Activated T-cell treated with anti-CD3 and anti-CD28 coated beads, Interleukin-2, amount 50 U/mL, for 4 hours (primary cell): ENCODE measurements at regions not wholly inside any gene's neighbourhood (a gene's known extent, or its start where the extent isn't known, plus 50 kb on each side); places are given as distances from the start of the nearest gene placed in this dataset.

ENCODE experiments used
- ATAC-seq, 2 donors: fragments of 200-7000 bp; cut with Tn5 transposase; one replicate each; pipeline ENCODE4 v1.10.0; 2021
- DNase-seq: peaks from one replicate; pipeline ENCODE4 v3.0.0-alpha.2; 2020
- H3K27me3 Mint-ChIP-seq: one replicate; pipeline ENCODE4 v1.8.0; 2021; ENCODE audit warnings: low read depth, mixed read lengths
- H3K36me3 Mint-ChIP-seq: one replicate; pipeline ENCODE4 v1.8.0; 2022; ENCODE audit warnings: mixed read lengths; ENCODE audit not compliant: insufficient read depth
- H3K4me1 Mint-ChIP-seq: one replicate; pipeline ENCODE4 v1.8.0; 2021; ENCODE audit warnings: low read depth, mixed read lengths
- H3K4me3 Mint-ChIP-seq: one replicate; pipeline ENCODE4 v1.8.0; 2021; ENCODE audit warnings: mild to moderate bottlenecking, moderate library complexity, mixed read lengths
- H3K9me3 Mint-ChIP-seq: one replicate; pipeline ENCODE4 v1.8.0; 2021; ENCODE audit warnings: mixed read lengths

DNA sequence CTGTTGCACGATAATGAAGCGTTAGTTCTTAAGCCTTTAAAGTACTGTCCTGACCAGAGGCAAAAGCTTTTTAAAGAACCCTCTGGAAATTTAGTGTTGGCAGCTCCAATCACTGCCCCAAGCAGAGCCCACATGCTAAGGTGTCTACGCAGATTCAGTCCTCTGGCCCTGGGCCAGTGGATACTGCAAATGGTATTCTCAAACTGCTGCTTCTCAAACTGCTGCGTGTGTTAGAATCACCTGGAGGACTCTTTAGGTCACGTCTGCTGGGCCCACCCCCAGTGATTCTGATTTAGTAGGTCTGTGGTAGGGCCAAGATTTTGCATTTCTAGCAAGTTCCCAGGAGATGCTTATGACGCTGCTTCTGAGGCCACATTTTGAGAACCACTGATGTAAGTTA is 96.0 kb upstream of the CCDC28A start:
- DNase-seq (no peak), ATAC-seq (no peak)
- Mint-ChIP-seq H3K27me3 (peaks cover 5% of the 10 kb centered on the region), H3K36me3 (no peaks in the 10 kb centered on the region), H3K4me3 (no peak overlapping the region), H3K4me1 (no peaks in the 10 kb centered on the region), H3K9me3 (no peaks in the 10 kb centered on the region)

DNA sequence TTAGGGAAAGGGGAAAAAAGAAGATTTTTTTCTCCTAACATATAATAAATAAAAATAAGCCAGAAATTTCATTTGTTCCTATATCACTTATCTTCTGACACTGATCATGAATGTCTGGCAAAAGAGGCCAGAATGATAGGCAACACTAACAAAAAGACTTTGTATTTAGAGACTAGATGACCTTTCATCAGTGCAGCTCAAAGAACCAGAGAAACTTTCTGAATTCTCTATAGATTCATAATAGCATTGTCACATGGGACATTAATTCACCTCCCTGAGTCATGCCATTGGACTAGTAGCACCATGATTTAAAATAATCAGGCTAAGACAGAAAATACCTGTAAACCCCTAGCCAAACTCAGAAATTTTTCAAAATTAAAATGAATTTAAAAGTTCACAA is 95.4 kb upstream of the CCDC28A start:
- H3K27me3 Mint-ChIP-seq, result peaks cover 5% of the 10 kb centered on the region
- H3K9me3 Mint-ChIP-seq, result no peaks in the 10 kb centered on the region
- ATAC-seq, result no peak
- no peaks in the 10 kb centered on the region for H3K4me1 Mint-ChIP-seq
- no peak overlapping the region for H3K4me3 Mint-ChIP-seq
- H3K36me3 Mint-ChIP-seq, result no peaks in the 10 kb centered on the region
- no peak for DNase-seq

DNA sequence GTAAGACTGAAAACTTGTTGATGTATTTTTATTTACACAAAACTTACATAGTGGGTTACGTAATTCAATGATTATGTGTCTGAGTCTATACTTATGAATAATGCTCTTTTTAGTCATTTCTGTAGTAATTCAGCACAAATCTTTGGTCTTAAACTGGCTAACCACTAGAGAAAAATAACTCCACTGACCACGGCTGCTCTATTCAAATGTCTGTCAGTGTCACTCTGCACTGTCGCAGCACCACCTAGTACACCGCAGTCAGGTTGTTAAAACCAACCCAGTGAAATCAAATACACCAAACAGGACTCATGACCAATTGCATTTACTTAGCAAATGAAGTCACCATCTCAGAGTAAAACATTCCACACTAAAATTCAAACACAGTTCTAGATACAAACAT is 93.5 kb upstream of the CCDC28A start:
- no peak for ATAC-seq
- DNase-seq, result no peak
- Mint-ChIP-seq H3K9me3 (no peaks in the 10 kb centered on the region), H3K4me1 (no peaks in the 10 kb centered on the region), H3K27me3 (peaks cover 3% of the 10 kb centered on the region), H3K4me3 (no peak overlapping the region), H3K36me3 (no peaks in the 10 kb centered on the region)

DNA sequence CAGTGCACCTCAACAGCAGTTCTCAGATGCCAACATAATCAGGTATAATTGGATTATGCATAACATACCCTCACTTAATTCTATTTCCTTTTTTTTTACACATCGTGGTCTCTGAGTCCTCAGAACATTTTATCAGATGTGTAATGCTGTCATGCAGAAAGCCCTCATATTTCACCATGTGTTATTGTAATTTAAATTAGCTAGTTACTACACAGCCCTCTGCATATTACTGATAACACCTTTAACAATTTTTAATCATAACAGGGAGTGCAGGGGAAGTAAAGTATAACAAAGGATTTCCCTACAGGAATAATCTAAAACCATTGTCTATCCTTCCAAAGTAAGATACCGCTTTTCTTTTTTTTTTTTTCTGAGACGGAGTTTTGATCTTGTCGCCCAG is 91.9 kb upstream of the CCDC28A start:
- no peaks in the 10 kb centered on the region for H3K36me3 Mint-ChIP-seq
- H3K4me3 Mint-ChIP-seq, result no peak overlapping the region
- peaks cover 3% of the 10 kb centered on the region for H3K27me3 Mint-ChIP-seq
- no peaks in the 10 kb centered on the region for H3K9me3 Mint-ChIP-seq
- no peaks in the 10 kb centered on the region for H3K4me1 Mint-ChIP-seq
- DNase-seq (no peak), ATAC-seq (no peak)

DNA sequence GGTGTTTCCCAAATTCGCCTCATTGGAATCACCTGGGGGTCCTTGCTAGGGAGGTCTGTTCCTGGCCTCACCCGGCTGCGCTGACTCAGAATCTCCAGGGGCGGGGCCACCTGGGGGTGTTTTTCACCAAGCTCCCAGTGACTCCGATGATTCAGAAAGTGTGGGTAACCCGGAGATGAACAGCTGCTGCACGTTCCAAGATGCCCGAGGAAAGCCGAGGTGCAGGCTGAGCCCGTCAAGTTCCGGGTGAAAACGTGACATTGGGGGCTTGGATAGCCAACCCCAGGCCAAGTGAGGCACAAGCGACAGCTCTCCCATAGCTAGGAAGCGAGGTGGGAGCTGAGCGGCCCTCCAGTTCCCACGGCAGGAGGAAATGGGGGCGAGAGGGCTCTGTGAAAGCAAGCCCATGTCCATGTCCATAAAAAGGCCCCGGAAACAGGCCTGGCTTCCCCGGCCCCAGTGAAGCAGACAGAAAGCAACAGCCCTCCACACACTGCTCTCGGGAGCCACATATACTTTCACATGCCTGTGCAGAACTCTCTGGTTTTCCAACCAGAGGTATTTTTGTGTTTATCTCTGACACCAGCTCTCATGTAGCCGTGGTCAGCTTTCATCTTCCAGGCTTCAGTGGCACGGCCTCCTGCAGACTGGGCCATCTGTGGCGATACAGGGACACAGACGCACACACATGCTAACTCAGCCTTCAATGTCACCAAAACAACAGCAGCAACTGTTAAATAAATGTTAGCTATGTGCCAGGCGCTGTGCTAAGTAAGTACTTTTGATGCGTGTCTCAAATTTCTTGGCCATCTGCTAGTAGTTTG is 90.7 kb upstream of the CCDC28A start:
- Mint-ChIP-seq H3K36me3 (no peaks in the 10 kb centered on the region), H3K27me3 (peaks cover 3% of the 10 kb centered on the region), H3K9me3 (no peaks in the 10 kb centered on the region), H3K4me1 (no peaks in the 10 kb centered on the region), H3K4me3 (no peak overlapping the region)
- DNase-seq (no peak), ATAC-seq (no peak)

DNA sequence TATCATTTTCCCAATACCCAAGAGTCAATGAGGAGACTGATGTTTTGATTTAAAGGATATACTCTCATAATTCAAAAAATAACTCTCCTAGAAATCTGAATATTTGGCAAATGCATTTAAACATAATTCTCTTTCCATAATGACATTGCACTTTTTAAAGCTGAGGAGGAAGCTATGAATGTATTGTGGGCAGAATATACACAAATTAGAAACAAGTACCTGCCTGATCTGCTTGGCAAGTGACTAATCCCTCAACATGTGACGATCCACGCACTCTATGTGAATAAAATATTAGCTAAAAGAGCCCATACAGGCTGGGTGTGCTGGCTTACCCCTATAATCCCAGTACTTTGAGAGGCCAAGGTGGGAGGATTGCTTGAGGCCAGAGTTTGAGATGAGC is 88.3 kb upstream of the CCDC28A start:
- Mint-ChIP-seq H3K36me3 (no peaks in the 10 kb centered on the region), H3K27me3 (peaks cover 3% of the 10 kb centered on the region)

DNA sequence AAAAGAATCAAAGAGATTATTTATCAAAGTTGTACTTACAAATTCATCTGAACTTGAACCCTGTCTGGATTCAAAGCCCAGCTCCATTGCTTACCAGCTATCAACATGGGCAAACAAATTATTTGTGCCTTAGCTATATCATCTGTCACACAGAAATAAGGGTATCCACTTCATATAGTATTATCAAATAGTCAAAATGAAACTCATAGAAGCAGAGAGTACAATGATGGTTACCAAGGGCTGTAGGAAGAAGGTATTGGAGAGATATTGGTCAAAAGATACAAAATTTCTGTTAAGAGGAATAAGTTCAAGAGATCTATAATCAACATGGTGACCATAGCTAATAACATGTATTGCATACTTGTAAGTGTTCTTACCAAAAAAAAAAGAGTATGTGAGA is 87.8 kb upstream of the CCDC28A start:
- ATAC-seq (no peak), DNase-seq (no peak)
- no peaks in the 10 kb centered on the region for H3K36me3 Mint-ChIP-seq
- no peaks in the 10 kb centered on the region for H3K9me3 Mint-ChIP-seq
- H3K4me1 Mint-ChIP-seq, result no peaks in the 10 kb centered on the region
- H3K4me3 Mint-ChIP-seq, result no peak overlapping the region
- peaks cover under 1% of the 10 kb centered on the region for H3K27me3 Mint-ChIP-seq

More for the DNA sequence above, 88.3 kb upstream of the CCDC28A start:
- Mint-ChIP-seq H3K4me1 (no peaks in the 10 kb centered on the region), H3K4me3 (no peak overlapping the region), H3K9me3 (no peaks in the 10 kb centered on the region)
- no peak for ATAC-seq
- no peak for DNase-seq

DNA sequence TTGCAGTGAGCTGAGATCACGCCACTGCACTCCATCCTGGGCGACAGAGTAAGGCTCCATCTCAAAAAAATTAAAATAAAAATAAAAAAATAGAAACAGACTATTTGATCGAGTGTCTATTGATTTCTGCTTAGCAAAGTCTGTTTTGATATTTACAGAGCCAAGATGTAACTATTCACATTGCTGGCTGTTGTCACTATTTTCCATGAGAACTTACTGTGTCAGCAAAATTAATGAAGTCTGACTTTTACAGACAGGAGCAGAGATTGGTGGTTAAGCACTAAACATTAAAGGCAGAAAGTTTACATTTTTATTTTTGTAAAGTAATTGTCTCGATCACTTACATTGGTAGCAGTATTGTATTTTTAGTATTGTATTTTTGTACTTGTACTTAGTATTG is 85.0 kb upstream of the CCDC28A start:
- no peaks in the 10 kb centered on the region for H3K9me3 Mint-ChIP-seq
- DNase-seq (no peak), ATAC-seq (no peak)
- H3K4me1 Mint-ChIP-seq, result peaks cover 9% of the 10 kb centered on the region
- no peaks in the 10 kb centered on the region for H3K36me3 Mint-ChIP-seq
- no peak overlapping the region for H3K4me3 Mint-ChIP-seq
- H3K27me3 Mint-ChIP-seq, result peaks cover 14% of the 10 kb centered on the region

DNA sequence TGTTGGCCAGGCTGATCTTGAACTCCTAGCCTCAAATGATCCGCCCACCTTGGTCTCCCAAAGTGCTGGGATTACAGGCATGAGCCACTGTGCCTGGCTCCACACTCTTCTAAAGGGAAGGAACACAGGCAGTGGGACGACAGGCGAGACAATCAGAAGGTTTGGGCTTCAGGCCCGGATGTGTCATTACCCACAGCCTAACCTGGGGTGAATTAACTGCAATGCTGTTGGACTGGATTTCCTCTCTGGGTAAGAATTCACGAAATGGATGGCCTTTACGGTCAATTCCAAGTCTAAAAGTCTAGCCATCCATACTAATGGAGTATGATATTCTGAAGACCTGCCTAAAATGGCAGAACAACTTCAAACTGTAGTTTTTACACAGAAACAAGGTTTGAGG is 83.7 kb upstream of the CCDC28A start:
- DNase-seq, result no peak
- no peak for ATAC-seq
- Mint-ChIP-seq H3K27me3 (peaks cover 22% of the 10 kb centered on the region), H3K4me3 (no peak overlapping the region), H3K4me1 (peaks cover 11% of the 10 kb centered on the region), H3K36me3 (no peaks in the 10 kb centered on the region), H3K9me3 (no peaks in the 10 kb centered on the region)

DNA sequence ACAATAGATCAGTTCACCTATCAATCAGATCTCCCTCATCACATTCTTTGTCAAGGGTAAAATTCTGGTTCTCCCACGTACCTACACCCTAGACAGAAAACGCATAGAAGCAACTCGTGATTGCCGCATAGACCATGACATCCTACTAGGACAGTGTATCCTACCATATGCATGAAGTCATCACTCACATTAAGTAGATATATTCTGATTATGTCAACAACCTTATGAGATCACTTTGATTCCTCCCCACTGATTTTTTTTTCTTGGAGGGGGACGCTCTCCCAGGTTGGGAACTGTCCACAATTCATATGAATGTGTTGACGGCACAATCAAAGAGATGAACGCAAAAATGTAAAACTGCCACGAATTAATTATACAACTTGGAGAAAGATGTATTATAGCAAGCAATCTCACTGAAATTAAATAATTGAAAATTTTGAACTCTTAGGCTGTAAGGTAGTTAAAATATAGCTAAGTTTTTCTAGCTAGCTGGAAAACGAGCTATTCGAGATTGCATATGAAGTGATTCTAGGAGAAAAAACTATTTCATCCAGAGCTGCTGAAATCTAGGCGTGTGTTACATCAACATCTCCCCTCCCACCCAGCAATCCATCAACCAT is 82.5 kb upstream of the CCDC28A start:
- H3K9me3 Mint-ChIP-seq, result no peaks in the 10 kb centered on the region
- DNase-seq, result no peak
- peak overlapping the region; percentile 78 for H3K4me3 Mint-ChIP-seq
- peaks cover 30% of the 10 kb centered on the region for H3K27me3 Mint-ChIP-seq
- ATAC-seq, result no peak
- peaks cover 11% of the 10 kb centered on the region for H3K4me1 Mint-ChIP-seq
- H3K36me3 Mint-ChIP-seq, result no peaks in the 10 kb centered on the region

DNA sequence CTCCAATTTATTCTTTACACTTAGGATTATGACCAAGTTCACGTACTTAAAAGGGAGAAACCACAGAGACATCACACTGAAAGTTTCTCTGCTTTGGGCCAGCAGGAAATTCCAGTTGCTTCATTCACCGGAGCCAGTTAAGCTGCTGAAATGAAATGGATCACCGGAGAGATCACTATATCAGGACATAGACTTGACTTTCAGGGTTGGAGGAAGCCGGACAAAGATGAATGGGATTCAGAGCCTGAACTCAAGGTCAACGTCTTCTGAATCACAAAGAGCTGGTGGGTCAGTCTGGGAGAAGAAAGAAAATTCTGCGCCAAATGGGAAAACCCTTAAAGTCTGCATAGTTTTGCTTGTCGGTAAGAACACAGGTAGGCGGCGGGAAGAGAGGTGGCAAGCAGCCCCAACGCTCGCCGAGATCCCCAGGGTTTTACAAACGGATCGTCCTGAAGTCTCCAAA is 81.9 kb upstream of the CCDC28A start:
- Mint-ChIP-seq H3K4me1 (peaks cover 11% of the 10 kb centered on the region), H3K9me3 (no peaks in the 10 kb centered on the region), H3K4me3 (peak overlapping the region; percentile 78), H3K36me3 (no peaks in the 10 kb centered on the region), H3K27me3 (peaks cover 34% of the 10 kb centered on the region)
- DNase-seq (no peak), ATAC-seq (no peak)

DNA sequence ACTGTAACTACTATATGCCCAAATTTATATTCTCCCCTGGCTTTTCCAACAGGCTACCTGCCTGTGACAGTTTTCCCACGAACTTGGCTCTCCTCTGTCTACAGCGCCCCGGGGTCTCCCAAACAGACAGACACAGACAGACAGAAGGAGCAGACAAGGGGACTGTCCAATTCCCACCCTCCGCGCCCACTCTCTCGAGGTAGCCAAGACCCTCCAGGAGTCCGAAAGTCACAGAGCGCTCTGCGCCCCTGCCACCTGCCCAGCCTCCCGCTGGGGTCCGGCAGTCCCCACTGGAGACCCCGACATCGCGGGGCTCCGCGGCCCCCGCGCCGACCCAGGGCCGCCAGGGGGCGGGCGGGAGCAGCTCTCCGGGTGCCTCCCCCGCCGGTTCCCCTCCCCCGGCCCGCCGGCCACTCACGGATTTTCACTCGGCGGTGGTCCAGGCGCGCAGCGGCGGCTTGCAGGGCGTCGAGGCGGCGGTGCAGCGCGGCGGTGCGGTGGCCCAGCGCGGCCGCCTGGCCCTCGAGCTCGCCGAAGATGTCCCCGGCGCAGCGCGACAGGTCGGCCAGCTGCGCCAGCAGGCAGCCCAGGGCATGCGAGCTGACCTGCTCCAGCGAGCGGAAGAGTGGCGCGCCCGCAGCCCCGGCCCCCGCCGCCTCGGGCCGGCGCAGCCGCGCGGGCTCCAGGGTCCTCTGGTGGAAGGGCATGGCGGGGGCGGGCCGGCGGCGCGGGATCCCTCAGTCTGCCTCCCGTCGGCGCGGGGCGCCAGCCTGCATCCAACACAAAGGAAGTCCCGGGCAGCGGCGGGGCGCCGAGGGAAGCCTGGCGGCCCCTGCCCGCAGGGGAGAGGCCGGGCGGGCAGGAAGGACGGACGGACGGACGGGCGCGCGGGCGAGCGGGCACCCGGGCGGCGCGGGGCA is 81.3 kb upstream of the CCDC28A start:
- H3K9me3 Mint-ChIP-seq, result no peaks in the 10 kb centered on the region
- peak overlapping the region; percentile 78 for H3K4me3 Mint-ChIP-seq
- H3K4me1 Mint-ChIP-seq, result peaks cover 11% of the 10 kb centered on the region
- H3K27me3 Mint-ChIP-seq, result peaks cover 38% of the 10 kb centered on the region
- DNase-seq (peak; percentile 46), ATAC-seq (peak; percentile 63 to 72)
- no peaks in the 10 kb centered on the region for H3K36me3 Mint-ChIP-seq

DNA sequence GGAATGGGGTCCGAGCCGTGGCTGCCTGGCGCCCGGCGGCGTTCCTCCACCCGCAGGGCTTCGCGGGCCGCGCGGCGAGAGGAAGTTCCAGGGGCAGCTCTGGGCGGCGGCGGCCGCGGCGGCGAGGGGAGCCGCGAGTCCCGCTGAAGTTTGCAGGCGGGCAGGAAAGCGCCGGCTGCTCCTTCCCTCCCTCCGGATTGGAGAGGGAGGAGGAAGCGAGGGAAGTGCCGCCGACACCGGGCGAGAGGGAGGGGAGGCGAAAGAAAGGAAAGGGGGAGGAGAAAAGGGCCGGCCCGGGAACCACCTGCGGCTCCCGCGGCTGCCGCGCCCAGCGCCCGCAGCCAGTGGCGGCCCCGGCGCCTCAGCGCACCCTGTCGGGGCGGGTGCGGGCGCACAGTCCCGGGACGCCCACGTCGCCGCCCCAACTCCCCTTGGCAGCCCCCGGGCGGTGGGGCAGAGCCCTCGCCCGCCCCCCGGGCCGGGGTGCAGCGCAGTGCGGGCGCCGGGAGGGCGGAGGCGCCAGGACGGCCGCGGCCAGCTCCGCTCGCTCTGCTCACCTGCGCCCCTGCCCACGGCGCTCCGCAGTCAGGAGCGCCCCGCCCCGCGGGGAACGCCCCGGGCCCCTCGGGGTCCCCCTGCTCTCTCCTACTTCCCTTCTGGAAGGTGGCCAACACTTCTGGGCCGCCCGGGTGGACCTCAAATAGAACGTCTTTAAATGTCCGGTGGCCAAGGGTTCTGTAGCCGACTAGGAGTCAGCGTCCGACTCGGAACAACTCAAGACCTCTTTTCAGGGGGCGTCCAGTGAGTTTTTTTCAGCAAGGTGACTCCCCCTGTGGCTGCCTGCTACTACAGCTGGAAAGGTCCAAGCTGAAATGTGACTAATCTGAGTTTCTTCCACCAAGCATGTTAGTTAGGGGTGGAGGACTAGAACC is 80.3 kb upstream of the CCDC28A start:
- Mint-ChIP-seq H3K36me3 (no peaks in the 10 kb centered on the region), H3K27me3 (peaks cover 38% of the 10 kb centered on the region), H3K9me3 (no peaks in the 10 kb centered on the region), H3K4me1 (peaks cover 11% of the 10 kb centered on the region), H3K4me3 (peak overlapping the region; percentile 81)
- DNase-seq, result peak; percentile 5
- peak; percentile 55 to 64 for ATAC-seq
